Posterior cingulate gyrus (tissue), 11 donors: ENCODE measurements at regions not wholly inside any gene's neighbourhood (a gene's known extent, or its start where the extent isn't known, plus 50 kb on each side); places are given as distances from the start of the nearest gene placed in this dataset.
"Not testable (repeated sequence)": the region's sequence is repeated elsewhere in the genome, so short reads cannot be mapped to it uniquely, and the experiment has no call there.

Source experiments
- DNase-seq, 10 donors: peaks; one replicate each; pipeline versions ENCODE4 v3.0.0 to v3.0.0-alpha.2; 2020 to 2021; ENCODE audit warnings: mixed read lengths in 3 of 10
- intact Hi-C: fragments of 100-400 bp; cut with DNase I; formaldehyde crosslinking; loops from one replicate; pipeline ENCODE4 v1.15.1; 2023

GRCh38 chr12:19802915-19803314, 363.6 kb downstream of the AEBP2 start:
- intact Hi-C loops, result no loop called here
- DNase-seq, result peak in 1 of 10 donors; percentile 39

GRCh38 chr12:19804737-19805136, 365.4 kb downstream of the AEBP2 start:
- DNase-seq, result no peak
- intact Hi-C loops, result no loop called here

- no peak for DNase-seq
- intact Hi-C loops, result no loop called here
These were observed 369.1 kb downstream of the AEBP2 start for GRCh38 chr12:19808371-19808770.

DNA sequence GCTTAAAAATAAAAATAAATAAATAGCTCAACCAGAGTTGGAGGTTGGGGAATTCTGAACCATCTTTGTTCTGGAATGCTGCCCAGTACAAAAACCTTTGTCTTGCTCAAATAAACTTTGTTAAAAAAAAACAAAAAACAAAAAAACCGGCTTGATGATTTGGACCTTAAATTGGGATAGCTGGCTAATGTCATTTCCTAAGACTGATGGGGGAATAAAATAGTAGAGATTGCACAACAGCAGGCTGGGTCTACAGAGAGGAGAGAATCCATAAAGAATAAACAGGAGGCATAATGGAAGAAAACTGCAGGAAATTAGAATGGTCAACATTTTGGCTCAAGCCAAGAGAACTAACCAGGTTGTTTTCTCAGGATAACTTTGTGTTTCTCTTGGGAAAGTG, 370.9 kb downstream of the AEBP2 start:
- intact Hi-C loops, result no loop called here
- no peak for DNase-seq

DNA sequence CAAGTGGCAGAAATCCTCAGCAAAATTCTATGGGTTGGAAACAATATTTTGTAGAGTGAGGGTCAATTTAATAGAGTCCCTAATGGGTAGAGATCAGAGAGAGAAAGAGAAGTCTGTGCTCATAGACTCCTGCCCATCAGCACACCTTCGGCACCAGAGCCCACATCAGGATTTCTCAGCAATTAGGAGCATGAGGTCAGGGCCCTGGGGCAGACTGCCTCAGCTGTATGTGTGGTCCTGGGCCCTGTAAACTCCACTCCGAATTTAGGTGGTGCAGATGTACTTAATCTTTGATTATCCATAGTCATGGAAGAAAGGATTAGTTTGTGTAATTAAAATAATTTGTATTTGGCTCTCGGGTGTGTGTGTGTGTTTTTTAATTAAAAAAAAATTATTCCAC, 372.6 kb downstream of the AEBP2 start:
- intact Hi-C loops, result no loop called here
- DNase-seq, result no peak

- intact Hi-C loops, result no loop called here
- DNase-seq, result no peak
These were observed 379.9 kb downstream of the AEBP2 start for GRCh38 chr12:19819231-19819630.

DNA sequence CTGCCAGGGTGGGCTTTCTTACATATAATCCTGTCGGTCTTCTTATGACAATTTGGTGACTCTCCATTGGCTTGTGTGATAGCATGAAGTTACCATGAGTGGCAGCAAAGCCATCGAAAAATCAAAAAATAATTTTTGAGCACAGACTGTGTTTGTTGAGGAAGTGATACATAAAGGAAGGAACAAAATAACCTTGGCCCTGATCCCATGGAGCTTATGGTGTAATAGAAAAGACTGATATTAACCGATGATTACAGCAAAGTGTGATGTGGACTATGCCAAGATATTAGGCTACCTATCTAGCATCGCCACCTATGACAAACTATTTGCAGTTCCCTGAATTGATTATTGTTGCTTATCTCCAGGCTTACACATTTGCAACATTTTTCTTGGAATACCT, 383.2 kb downstream of the AEBP2 start:
- intact Hi-C loops, result no loop called here
- no peak for DNase-seq

DNA sequence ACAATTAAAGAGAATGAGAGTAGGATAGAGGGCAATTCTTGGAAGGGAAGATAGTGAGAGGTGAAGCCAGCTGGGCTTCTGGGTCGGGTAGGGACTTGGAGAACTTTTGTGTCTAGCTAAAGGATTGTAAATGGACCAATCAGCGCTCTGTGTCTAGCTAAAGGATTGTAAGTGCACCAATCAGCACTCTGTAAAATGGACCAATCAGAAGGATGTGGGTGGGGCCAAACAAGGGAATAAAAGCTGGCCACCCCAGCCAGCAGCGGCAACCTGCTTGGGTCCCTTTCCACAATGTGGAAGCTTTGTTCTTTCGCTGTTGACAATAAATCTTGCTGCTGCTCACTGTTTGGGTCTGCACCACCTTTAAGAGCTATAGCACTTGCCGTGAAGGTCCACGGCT, 384.0 kb downstream of the AEBP2 start:
- DNase-seq, intact Hi-C loops: not testable (repeated sequence)

DNA sequence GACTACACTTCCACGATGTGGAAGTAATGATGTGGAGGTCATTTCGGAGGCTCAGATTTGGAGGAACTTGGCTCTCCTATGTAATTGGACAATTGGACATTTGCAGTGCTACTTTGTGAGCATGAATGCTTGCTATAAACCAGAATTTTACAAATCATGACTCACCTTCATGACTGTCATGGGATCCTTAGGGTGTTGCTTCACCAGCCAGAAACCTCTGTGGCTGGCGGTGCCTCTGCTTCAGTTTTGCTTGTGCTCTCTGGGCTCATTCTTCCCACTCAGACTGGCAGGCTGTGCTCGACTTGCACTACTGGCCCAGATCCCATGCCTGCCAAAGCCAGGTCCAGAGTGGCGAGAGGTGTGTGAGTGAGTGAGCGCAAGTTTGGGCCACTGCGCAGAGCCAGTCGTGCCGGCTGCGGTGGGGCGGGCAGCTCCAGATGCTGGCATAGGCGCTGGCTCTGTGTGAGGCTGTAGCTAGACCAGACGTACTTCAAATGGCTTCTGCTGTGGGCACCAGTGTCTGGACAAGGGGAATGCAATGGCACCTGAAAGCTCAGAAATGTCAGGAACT, 387.8 kb downstream of the AEBP2 start:
- DNase-seq, result peak in 2 of 10 donors; percentile 36 to 65

GRCh38 chr12:19829100-19829853, 390.0 kb downstream of the AEBP2 start:
- intact Hi-C loops, result no loop called here
- no peak for DNase-seq

More for the DNA sequence above, 387.8 kb downstream of the AEBP2 start:
- intact Hi-C loops, result no loop called here

- DNase-seq, result no peak
- intact Hi-C loops, result no loop called here
These were observed 391.2 kb downstream of the AEBP2 start for GRCh38 chr12:19830446-19830845.

DNA sequence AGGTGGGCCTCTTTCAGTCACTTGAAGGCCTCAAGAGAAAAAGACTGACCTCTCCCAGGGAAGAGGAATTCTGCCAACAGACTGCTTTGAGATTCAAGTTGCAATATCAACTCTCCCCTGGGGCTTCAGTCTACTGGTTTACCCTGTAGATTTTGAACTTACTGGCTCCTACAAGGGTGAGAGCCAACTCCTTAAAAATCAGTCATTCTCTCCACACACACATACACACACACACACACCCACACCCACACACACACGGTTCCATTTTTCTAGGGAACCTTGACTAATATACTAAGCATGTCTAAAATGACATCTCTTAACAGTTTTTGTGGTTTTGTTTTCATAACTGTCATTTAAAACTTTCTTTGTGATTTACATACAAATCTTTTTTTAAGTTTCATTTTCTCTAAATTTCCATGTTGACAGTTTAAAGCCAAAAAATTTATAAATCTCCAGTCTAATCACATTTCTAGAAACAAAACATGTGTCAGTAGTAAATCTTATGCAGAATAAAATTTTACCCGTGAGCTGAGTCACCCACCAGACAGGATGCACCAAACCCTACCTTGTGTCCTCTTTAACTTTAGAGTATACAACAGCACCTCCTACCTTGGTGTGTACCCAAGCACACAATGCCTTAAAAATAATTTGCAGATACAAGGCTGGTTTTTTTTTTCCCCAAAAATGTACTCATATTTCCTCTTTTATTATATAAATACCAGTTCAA, 394.6 kb downstream of the AEBP2 start:
- intact Hi-C loops, result no loop called here
- no peak for DNase-seq

- no peak for DNase-seq
- intact Hi-C loops, result no loop called here
These were observed 395.3 kb downstream of the AEBP2 start for GRCh38 chr12:19834592-19834991.

- peak in 1 of 10 donors; percentile 80 for DNase-seq
- intact Hi-C loops, result no loop called here
These were observed 396.8 kb downstream of the AEBP2 start for GRCh38 chr12:19836056-19836455.

GRCh38 chr12:19836456-19836855, 397.2 kb downstream of the AEBP2 start:
- DNase-seq, result no peak
- intact Hi-C loops, result no loop called here

- intact Hi-C loops, result no loop called here
These were observed 398.3 kb downstream of the AEBP2 start for GRCh38 chr12:19837543-19837942.

DNA sequence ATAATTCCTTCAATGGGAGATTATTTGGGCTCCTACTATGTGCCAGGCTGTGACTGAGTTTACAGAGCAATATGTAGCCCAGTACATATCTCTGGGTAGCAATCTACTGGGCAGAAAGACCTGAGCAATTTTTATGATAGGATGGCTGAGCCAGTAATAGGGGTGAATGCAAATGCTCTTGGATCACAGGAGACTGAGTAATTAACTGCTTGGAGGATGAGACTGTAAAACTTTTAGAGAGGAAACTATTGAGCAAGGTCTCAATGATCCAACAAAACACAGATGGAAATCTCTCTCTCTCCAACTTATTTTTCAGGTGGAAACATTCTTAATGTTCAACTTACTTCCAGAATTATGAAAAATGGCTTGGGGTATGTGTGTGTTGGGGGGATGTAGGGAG, 402.2 kb downstream of the AEBP2 start:
- DNase-seq, result no peak
- intact Hi-C loops, result no loop called here

More at GRCh38 chr12:19837543-19837942, 398.3 kb downstream of the AEBP2 start:
- no peak for DNase-seq

GRCh38 chr12:19842116-19842515, 402.8 kb downstream of the AEBP2 start:
- intact Hi-C loops, result no loop called here
- DNase-seq, result no peak

GRCh38 chr12:19844224-19844623, 404.9 kb downstream of the AEBP2 start:
- intact Hi-C loops, result no loop called here
- no peak for DNase-seq

DNA sequence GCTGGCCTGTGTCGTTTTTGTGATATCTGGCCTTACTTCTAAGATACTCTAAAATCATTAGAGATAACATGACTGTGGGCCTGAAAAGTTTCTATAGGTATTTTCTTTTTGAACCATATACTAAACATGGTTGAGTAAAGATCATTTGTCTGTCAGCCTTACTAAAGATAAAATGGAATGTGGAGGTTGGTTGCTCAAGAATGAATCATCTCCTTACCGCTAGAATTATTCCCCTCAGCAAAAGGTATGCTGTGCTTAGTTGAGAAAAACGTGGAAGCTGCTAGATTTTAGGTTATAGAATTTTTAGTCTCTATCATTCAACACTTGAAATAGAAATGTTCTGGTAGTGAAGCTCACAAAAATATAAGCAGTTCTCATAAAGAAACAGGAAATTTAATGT, 407.3 kb downstream of the AEBP2 start:
- intact Hi-C loops, result no loop called here
- DNase-seq, result no peak

DNA sequence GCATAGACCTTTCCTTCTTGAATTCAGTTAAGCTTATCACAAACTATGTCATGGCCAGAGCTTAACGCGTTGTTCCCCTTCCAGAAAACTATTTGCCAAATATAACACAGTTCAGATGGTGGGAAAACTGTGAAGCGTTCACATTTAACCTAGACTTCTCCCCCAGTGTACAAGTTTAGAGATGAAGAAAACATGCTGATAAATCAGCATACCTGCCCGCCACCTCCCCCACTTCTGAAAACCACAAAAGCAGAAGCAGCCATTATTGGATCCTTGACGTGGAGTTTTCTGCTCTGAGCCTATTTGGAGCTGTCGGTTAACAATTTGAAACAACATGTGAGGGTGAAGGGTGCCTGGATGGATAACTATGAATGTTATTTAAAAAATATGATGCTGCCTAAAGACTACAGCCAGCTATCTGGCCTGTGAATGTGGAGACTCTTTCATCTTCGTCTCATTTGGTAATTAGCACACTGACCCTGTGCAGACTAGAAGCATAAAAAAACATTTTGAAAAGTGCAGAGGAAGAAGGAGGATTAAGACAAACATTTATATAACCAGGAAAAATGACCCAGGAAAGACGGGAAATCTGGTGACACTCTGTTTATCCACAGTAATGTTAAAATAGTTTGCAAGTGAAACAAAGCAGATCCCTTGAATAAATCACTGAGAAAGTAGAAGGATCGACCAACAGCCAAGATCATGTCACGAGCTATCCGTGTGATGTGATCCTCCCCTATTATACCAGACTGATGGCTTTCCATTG, 408.2 kb downstream of the AEBP2 start:
- intact Hi-C loops, result no loop called here
- DNase-seq, result no peak
